AG04450 (cell line): ENCODE measurements at regions not wholly inside any gene's neighbourhood (a gene's known extent, or its start where the extent isn't known, plus 50 kb on each side); places are given as distances from the start of the nearest gene placed in this dataset.
"Not testable (repeated sequence)": the region's sequence is repeated elsewhere in the genome, so short reads cannot be mapped to it uniquely, and the experiment has no call there.

Experiments used
- CTCF ChIA-PET: fragments of 300-600, 350-600 bp; formaldehyde crosslinking; extraction: SDS; loops from one replicate; lab custom pipeline; 2022; ENCODE audit warnings: antibody characterized with exemption, inconsistent platforms; lab: Charles Lee
- POLR2A ChIA-PET: fragments of 350-600 bp; formaldehyde crosslinking; extraction: SDS; loops from one replicate; lab custom pipeline; 2021; ENCODE audit warnings: antibody characterized with exemption, inconsistent platforms; lab: Yijun Ruan, JAX
- DNase-seq: peaks from one replicate; pipeline ENCODE4 v3.0.0-alpha.2; 2011; ENCODE audit warnings: low read depth, low spot score
- H3K27ac ChIP-seq: one replicate; pipeline ENCODE4 v1.5.1; 2012; ENCODE audit warnings: low read depth, low read length, control low read depth
- H3K27me3 ChIP-seq: one replicate; pipeline ENCODE4 v1.6.0; 2012; ENCODE audit warnings: low read length; ENCODE audit not compliant: control insufficient read depth, insufficient read depth
- H3K4me3 ChIP-seq: 2 replicates; pipeline ENCODE4 v1.5.1; 2011; ENCODE audit warnings: mild to moderate bottlenecking, low read depth, low read length, control low read depth
- H3K9me3 ChIP-seq: 2 replicates; pipeline ENCODE4 v1.5.1; 2012; ENCODE audit warnings: low read length; ENCODE audit not compliant: control insufficient read depth, insufficient read depth
- CTCF ChIP-seq: IDR thresholded peaks from 2 replicates; pipeline ENCODE4 v1.5.1; 2011; ENCODE audit warnings: low read depth, low read length, control low read depth, inconsistent platforms

- Histone ChIP-seq H3K4me3 (no peak overlapping the region), H3K9me3 (no peaks in the 10 kb centered on the region), H3K27me3 (no peaks in the 10 kb centered on the region), H3K27ac (no peak overlapping the region)
- ChIA-PET POLR2A (no interaction called here), CTCF (no interaction called here)
- no peak for DNase-seq
- no peak for TF ChIP-seq CTCF
Measured at GRCh38 chr16:64083428-64084129, 1038.3 kb downstream of the CDH11 start.

GRCh38 chr16:64077242-64077641 lies 1044.6 kb downstream of the CDH11 start:
- CTCF ChIA-PET: no interaction called here
- no peaks in the 10 kb centered on the region; the same call in 1 of the 2 replicates for H3K9me3 ChIP-seq
- POLR2A ChIA-PET: no interaction called here
- H3K27ac ChIP-seq: no peak overlapping the region
- H3K27me3 ChIP-seq: peaks cover 2% of the 10 kb centered on the region
- no peak for TF ChIP-seq CTCF
- H3K4me3 ChIP-seq: no peak overlapping the region
- DNase-seq: no peak

- peaks cover 2% of the 10 kb centered on the region for H3K27me3 ChIP-seq
- POLR2A ChIA-PET: no interaction called here
- no peak for DNase-seq
- H3K9me3 ChIP-seq: no peaks in the 10 kb centered on the region; the same call in 1 of the 2 replicates
- H3K4me3 ChIP-seq: no peak overlapping the region
- CTCF ChIA-PET: no interaction called here
- no peak overlapping the region for H3K27ac ChIP-seq
- TF ChIP-seq CTCF: no peak
Measured at GRCh38 chr16:64074706-64075105, 1047.2 kb downstream of the CDH11 start.

GRCh38 chr16:64072131-64072730 lies 1049.6 kb downstream of the CDH11 start:
- H3K27me3 ChIP-seq, CTCF ChIA-PET, DNase-seq, H3K4me3 ChIP-seq, POLR2A ChIA-PET, H3K9me3 ChIP-seq, H3K27ac ChIP-seq: not testable (repeated sequence)

GRCh38 chr16:64065523-64065922 lies 1056.3 kb downstream of the CDH11 start:
- POLR2A ChIA-PET: no interaction called here
- CTCF ChIA-PET: no interaction called here
- no peak for DNase-seq
- TF ChIP-seq CTCF: no peak
- no peak overlapping the region for H3K27ac ChIP-seq
- no peaks in the 10 kb centered on the region for H3K27me3 ChIP-seq
- no peak overlapping the region for H3K4me3 ChIP-seq
- no peaks in the 10 kb centered on the region for H3K9me3 ChIP-seq
